Tibial artery (tissue), 4 donors: ENCODE measurements at regions not wholly inside any gene's neighbourhood (a gene's known extent, or its start where the extent isn't known, plus 50 kb on each side); places are given as distances from the start of the nearest gene placed in this dataset.
"Not testable (repeated sequence)": the region's sequence is repeated elsewhere in the genome, so short reads cannot be mapped to it uniquely, and the experiment has no call there.

Source experiments
- DNase-seq, 2 donors: peaks; one replicate each; pipeline ENCODE4 v3.0.0-alpha.2; 2019
- H3K27ac ChIP-seq, 2 donors: fragments of 200-600 bp; sonication (generic) in 1 of 2; 1 replicate in 1 of 2; 2 replicates in 1 of 2; pipeline ENCODE4 v1.5.1; 2018 to 2019; ENCODE audit warnings: mild to moderate bottlenecking in 1 of 2
- H3K27me3 ChIP-seq, 2 donors: fragments of 200-600 bp; sonication (generic) in 1 of 2; one replicate each; pipeline versions ENCODE4 v1.5.1 to v1.6.0; 2016 to 2019
- H3K36me3 ChIP-seq, 3 donors: fragments of 200-600 bp; sonication (generic) in 2 of 3; one replicate each; pipeline ENCODE4 v1.5.1; 2016 to 2019; ENCODE audit warnings: mild to moderate bottlenecking in 2 of 3
- H3K4me1 ChIP-seq, 4 donors: fragments of 200-600 bp; sonication (generic) in 2 of 4; 1 replicate in 3 of 4; 2 replicates in 1 of 4; pipeline ENCODE4 v1.5.1; 2016 to 2019
- H3K4me3 ChIP-seq, 2 donors: fragments of 200-600 bp; sonication (generic) in 1 of 2; 1 replicate in 1 of 2; 2 replicates in 1 of 2; pipeline ENCODE4 v1.5.1; 2018 to 2019; ENCODE audit warnings: mild to moderate bottlenecking in 2 of 2
- H3K9me3 ChIP-seq, 3 donors: fragments of 200-600 bp; sonication (generic) in 1 of 3; one replicate each; pipeline ENCODE4 v1.5.1; 2016 to 2019
- CTCF ChIP-seq, 2 experiments: fragments of 200-600 bp in 1 of 2; fragments of 450-650 bp in 1 of 2; IDR thresholded peaks; one replicate each; pipeline ENCODE4 v1.5.1; 2017 to 2019; ENCODE audit warnings: antibody characterized with exemption in 2 of 2, mild to moderate bottlenecking in 1 of 2, moderate library complexity in 1 of 2
- intact Hi-C: fragments of 100-400 bp; cut with DNase I; formaldehyde crosslinking; loops from one replicate; pipeline ENCODE4 v1.15.0; 2023; ENCODE audit warnings: low total_unique reads

DNA sequence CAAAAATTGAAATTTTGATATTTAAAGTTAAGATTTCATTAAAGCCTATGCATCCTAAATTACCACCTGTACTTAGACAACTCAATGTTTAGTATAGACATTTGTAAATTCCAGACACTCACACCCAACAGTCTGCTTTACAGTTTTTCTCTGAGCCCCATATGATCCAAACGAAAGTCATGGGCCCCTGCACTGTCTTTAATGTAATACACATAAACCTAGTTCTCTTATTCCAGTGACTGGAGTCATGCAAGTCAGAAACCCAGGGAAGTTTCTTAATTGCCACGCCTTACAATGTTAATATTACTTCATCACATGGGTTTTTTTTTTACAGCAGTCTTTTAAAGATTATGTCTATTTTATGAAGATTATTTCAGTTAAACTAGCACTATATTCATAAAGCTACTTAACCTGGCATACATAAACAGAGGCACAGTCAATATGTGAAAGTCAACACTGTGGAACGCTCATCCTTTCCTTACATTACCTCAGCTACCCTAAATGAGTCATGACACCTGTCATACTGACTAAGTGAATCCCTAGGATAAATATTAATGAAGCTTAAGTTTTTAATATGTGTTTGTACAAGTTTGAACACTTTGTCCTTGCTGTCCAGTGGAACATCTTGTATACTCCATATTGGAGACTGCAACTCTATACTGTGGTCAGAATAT is 67.7 kb upstream of the H2AZ1 start:
- peaks cover 0 to 3% (median 0%) of the 10 kb centered on the region in 3 donors for H3K9me3 ChIP-seq
- no peak for TF ChIP-seq CTCF (IDR thresholded peaks at IDR 0.05)
- intact Hi-C loops: no loop called here
- H3K27me3 ChIP-seq: no peaks in the 10 kb centered on the region
- DNase-seq: no peak
- H3K27ac ChIP-seq: no peak overlapping the region
- H3K36me3 ChIP-seq: no peaks in the 10 kb centered on the region
- H3K4me1 ChIP-seq: no peaks in the 10 kb centered on the region
- no peak overlapping the region for H3K4me3 ChIP-seq

GRCh38 chr4:100016191-100016590 is 66.1 kb upstream of the H2AZ1 start:
- Histone ChIP-seq H3K27ac (no peak overlapping the region), H3K36me3 (no peaks in the 10 kb centered on the region), H3K4me1 (no peaks in the 10 kb centered on the region), H3K27me3 (no peaks in the 10 kb centered on the region), H3K4me3 (no peak overlapping the region), H3K9me3 (peaks cover 0 to 3% (median 0%) of the 10 kb centered on the region in 3 donors)
- intact Hi-C loops: no loop called here
- DNase-seq: no peak
- no peak for TF ChIP-seq CTCF (IDR thresholded peaks at IDR 0.05)

DNA sequence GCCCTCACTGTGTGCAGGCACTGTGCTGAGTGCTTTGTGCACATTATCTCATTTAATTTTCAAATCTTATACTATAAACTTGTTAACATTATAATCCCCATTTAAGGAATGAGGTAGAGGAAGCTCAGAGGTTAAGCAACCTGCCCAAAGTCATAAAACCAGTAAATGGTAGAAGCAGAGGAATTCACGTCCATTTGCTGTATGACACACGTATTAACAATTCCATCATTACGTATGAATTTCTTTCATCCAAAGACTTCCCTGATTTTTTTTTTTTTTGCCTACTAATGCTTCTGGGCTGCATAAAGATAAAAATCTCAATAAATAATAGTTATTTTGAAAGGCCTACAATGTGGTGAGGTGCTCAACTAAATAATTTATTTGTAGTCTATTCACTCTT is 64.5 kb upstream of the H2AZ1 start:
- Histone ChIP-seq H3K27ac (no peak overlapping the region), H3K27me3 (no peaks in the 10 kb centered on the region), H3K4me3 (no peak overlapping the region), H3K4me1 (peaks cover 0 to under 1% (median 0%) of the 10 kb centered on the region in 4 donors), H3K9me3 (no peaks in the 10 kb centered on the region), H3K36me3 (no peaks in the 10 kb centered on the region)
- intact Hi-C loops: no loop called here
- no peak for DNase-seq
- TF ChIP-seq CTCF (IDR thresholded peaks at IDR 0.05): no peak

DNA sequence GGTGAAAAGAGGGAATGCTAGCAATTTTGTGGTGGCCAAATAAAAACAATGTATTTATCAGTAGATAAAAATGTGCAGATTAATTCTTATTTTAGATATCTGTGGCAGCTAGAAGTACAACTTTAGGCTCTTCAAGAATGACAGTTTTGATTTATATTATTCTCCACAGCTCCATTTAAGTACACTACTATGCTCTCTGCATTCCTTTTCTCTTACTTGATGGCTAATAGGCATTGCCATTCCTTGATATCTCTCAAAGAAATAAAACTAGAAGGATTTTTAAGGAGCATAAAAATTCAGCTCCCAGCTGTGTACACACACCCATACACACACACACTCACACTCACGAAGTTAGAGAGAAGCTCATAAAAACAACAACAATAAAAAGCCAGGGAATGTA is 59.4 kb upstream of the H2AZ1 start:
- no peak for DNase-seq
- TF ChIP-seq CTCF (IDR thresholded peaks at IDR 0.05): no peak
- Histone ChIP-seq H3K9me3 (no peaks in the 10 kb centered on the region), H3K27ac (no peak overlapping the region), H3K4me1 (peaks cover 0 to 4% (median 0%) of the 10 kb centered on the region in 4 donors), H3K4me3 (no peak overlapping the region), H3K27me3 (no peaks in the 10 kb centered on the region), H3K36me3 (no peaks in the 10 kb centered on the region)
- intact Hi-C loops: no loop called here

GRCh38 chr4:100008048-100008447 is 58.0 kb upstream of the H2AZ1 start:
- no peaks in the 10 kb centered on the region for H3K36me3 ChIP-seq
- no peak for DNase-seq
- intact Hi-C loops: no loop called here
- no peak overlapping the region for H3K4me3 ChIP-seq
- no peak overlapping the region for H3K27ac ChIP-seq
- H3K9me3 ChIP-seq: no peaks in the 10 kb centered on the region
- H3K4me1 ChIP-seq: peaks cover 0 to 4% (median 0%) of the 10 kb centered on the region in 4 donors
- H3K27me3 ChIP-seq: no peaks in the 10 kb centered on the region
- TF ChIP-seq CTCF (IDR thresholded peaks at IDR 0.05): no peak

GRCh38 chr4:100006161-100006560 is 56.1 kb upstream of the H2AZ1 start:
- intact Hi-C loops, H3K9me3 ChIP-seq, DNase-seq, H3K4me1 ChIP-seq, H3K4me3 ChIP-seq, H3K36me3 ChIP-seq, H3K27ac ChIP-seq, H3K27me3 ChIP-seq: not testable (repeated sequence)
